Limb (tissue), 2 donors: ENCODE measurements at regions not wholly inside any gene's neighbourhood (a gene's known extent, or its start where the extent isn't known, plus 50 kb on each side); places are given as distances from the start of the nearest gene placed in this dataset.
A peak's percentile ranks its signal among the peaks of the same experiment; 100 is the strongest.

Experiments
- DNase-seq, 2 donors: peaks; one replicate each; pipeline ENCODE4 v3.0.0-alpha.2; 2016; ENCODE audit errors: extremely low spot score in 2 of 2

- DNase-seq = no peak
Observed at GRCh38 chr15:25563596-25563995, 124.8 kb upstream of the UBE3A start.

- no peak for DNase-seq
Observed at GRCh38 chr15:25557926-25558325, 119.1 kb upstream of the UBE3A start.

- DNase-seq = no peak
Observed at GRCh38 chr15:25556136-25556535, 117.3 kb upstream of the UBE3A start.

GRCh38 chr15:25554640-25555039 is 115.8 kb upstream of the UBE3A start:
- DNase-seq = no peak

- no peak for DNase-seq
Observed at GRCh38 chr15:25548600-25548999, 109.8 kb upstream of the UBE3A start.

GRCh38 chr15:25545889-25546288 is 107.1 kb upstream of the UBE3A start:
- no peak for DNase-seq

- no peak for DNase-seq
Observed at GRCh38 chr15:25545017-25545416, 106.2 kb upstream of the UBE3A start.

- no peak for DNase-seq
Observed at GRCh38 chr15:25544076-25544475, 105.3 kb upstream of the UBE3A start.

- DNase-seq = peak; percentile 44 to 75
Observed at GRCh38 chr15:25543196-25543595, 104.4 kb upstream of the UBE3A start.

- DNase-seq = no peak
Observed at GRCh38 chr15:25541228-25541627, 102.4 kb upstream of the UBE3A start.

GRCh38 chr15:25536801-25537611 is 98.2 kb upstream of the UBE3A start:
- DNase-seq = no peak

- DNase-seq = no peak
Observed at GRCh38 chr15:25535866-25536265, 97.0 kb upstream of the UBE3A start.

- DNase-seq = no peak
Observed at GRCh38 chr15:25534293-25534692, 95.5 kb upstream of the UBE3A start.

- DNase-seq = peak in 1 of 2 donors; percentile 34
Observed at GRCh38 chr15:25532269-25533140, 93.7 kb upstream of the UBE3A start.

GRCh38 chr15:25529774-25530173 is 91.0 kb upstream of the UBE3A start:
- no peak for DNase-seq

GRCh38 chr15:25527118-25527517 is 88.3 kb upstream of the UBE3A start:
- no peak for DNase-seq

- no peak for DNase-seq
Observed at GRCh38 chr15:25525741-25526140, 86.9 kb upstream of the UBE3A start.

GRCh38 chr15:25515633-25516032 is 76.8 kb upstream of the UBE3A start:
- no peak for DNase-seq

GRCh38 chr15:25514522-25514921 is 75.7 kb upstream of the UBE3A start:
- no peak for DNase-seq

- no peak for DNase-seq
Observed at GRCh38 chr15:25512957-25513356, 74.1 kb upstream of the UBE3A start.

- no peak for DNase-seq
Observed at GRCh38 chr15:25510146-25510545, 71.3 kb upstream of the UBE3A start.

- no peak for DNase-seq
Observed at GRCh38 chr15:25509703-25510102, 70.9 kb upstream of the UBE3A start.
